ENCODE measurements at regions not wholly inside any gene's neighbourhood (a gene's known extent, or its start where the extent isn't known, plus 50 kb on each side); places are given as distances from the start of the nearest gene placed in this dataset.

- intact Hi-C loops (cut with DNase I; ENCODE audit: low total_unique reads), result loop anchor here (10.0 kb wide), 1 partner anchor 383 kb away; no protein-coding TSS in a partner anchor
- DNase-seq, result no peak
- no peaks in the 10 kb centered on the region for H3K27me3 ChIP-seq
Measured at GRCh38 chr2:12552092-12552491, 164.6 kb upstream of the TRIB2 start.

GRCh38 chr2:12554224-12555011 is 162.3 kb upstream of the TRIB2 start:
- intact Hi-C loops (cut with DNase I; ENCODE audit: low total_unique reads), result loop anchor here (5.0 to 10.0 kb wide), 2 partner anchors 163 to 380 kb away; partner anchors contain the start of gene TRIB2
- Histone ChIP-seq H3K36me3 (no peaks in the 10 kb centered on the region), H3K4me3 (no peak overlapping the region), H3K4me1 (peaks cover 0 to 29% (median 14%) of the 10 kb centered on the region in 4 donors), H3K27ac (peak overlapping the region; percentile 20 to 29), H3K9me3 (no peaks in the 10 kb centered on the region), H3K27me3 (no peaks in the 10 kb centered on the region)
- DNase-seq, result no peak
- no peak for TF ChIP-seq CTCF (IDR thresholded peaks at IDR 0.05)

More at GRCh38 chr2:12552092-12552491, 164.6 kb upstream of the TRIB2 start:
- H3K36me3 ChIP-seq, result no peaks in the 10 kb centered on the region
- no peak overlapping the region for H3K27ac ChIP-seq
- H3K4me1 ChIP-seq, result peaks cover 0 to 38% (median 17%) of the 10 kb centered on the region in 4 donors
- TF ChIP-seq CTCF (IDR thresholded peaks at IDR 0.05), result no peak
- H3K4me3 ChIP-seq, result no peak overlapping the region
- H3K9me3 ChIP-seq, result no peaks in the 10 kb centered on the region

- Histone ChIP-seq H3K27me3 (no peaks in the 10 kb centered on the region), H3K9me3 (no peaks in the 10 kb centered on the region), H3K4me3 (no peak overlapping the region), H3K4me1 (peaks cover 0 to 25% (median 12%) of the 10 kb centered on the region in 4 donors), H3K27ac (peak overlapping the region; percentile 20 to 29), H3K36me3 (no peaks in the 10 kb centered on the region)
- intact Hi-C loops (cut with DNase I; ENCODE audit: low total_unique reads), result loop anchor here (5.0 to 10.0 kb wide), 2 partner anchors 162 to 380 kb away; partner anchors contain the start of gene TRIB2
- TF ChIP-seq CTCF (IDR thresholded peaks at IDR 0.05), result peak in 1 of 2 experiments; percentile 16
- no peak for DNase-seq
Measured at GRCh38 chr2:12555012-12555645, 161.6 kb upstream of the TRIB2 start.

- TF ChIP-seq CTCF (IDR thresholded peaks at IDR 0.05), result no peak
- DNase-seq, result no peak
- Histone ChIP-seq H3K4me1 (peaks cover 0 to 25% (median 12%) of the 10 kb centered on the region in 4 donors), H3K9me3 (no peaks in the 10 kb centered on the region), H3K4me3 (no peak overlapping the region), H3K36me3 (no peaks in the 10 kb centered on the region), H3K27ac (no peak overlapping the region), H3K27me3 (no peaks in the 10 kb centered on the region)
- intact Hi-C loops (cut with DNase I; ENCODE audit: low total_unique reads), result loop anchor here (5.0 to 10.0 kb wide), 2 partner anchors 161 to 378 kb away; partner anchors contain the start of gene TRIB2
Measured at GRCh38 chr2:12556762-12557161, 160.0 kb upstream of the TRIB2 start.

GRCh38 chr2:12557688-12558087 is 159.0 kb upstream of the TRIB2 start:
- no peaks in the 10 kb centered on the region for H3K9me3 ChIP-seq
- TF ChIP-seq CTCF (IDR thresholded peaks at IDR 0.05), result no peak
- peaks cover 0 to 25% (median 12%) of the 10 kb centered on the region in 4 donors for H3K4me1 ChIP-seq
- DNase-seq, result no peak
- no peaks in the 10 kb centered on the region for H3K36me3 ChIP-seq
- intact Hi-C loops (cut with DNase I; ENCODE audit: low total_unique reads), result loop anchor here (5.0 to 10.0 kb wide), 2 partner anchors 160 to 377 kb away; partner anchors contain the start of gene TRIB2
- H3K4me3 ChIP-seq, result no peak overlapping the region
- no peak overlapping the region for H3K27ac ChIP-seq
- no peaks in the 10 kb centered on the region for H3K27me3 ChIP-seq

All from tibial artery (tissue), 4 donors.